Neural cell (in vitro differentiated cells): ENCODE measurements at regions not wholly inside any gene's neighbourhood (a gene's known extent, or its start where the extent isn't known, plus 50 kb on each side); places are given as distances from the start of the nearest gene placed in this dataset.

Source experiments
- H2AFZ ChIP-seq: fragments of 200-600, 300-800 bp; sonication (generic), shearing (Covaris generic); 2 replicates; pipeline ENCODE4 v1.6.0; 2014; ENCODE audit warnings: low read depth, mild to moderate bottlenecking, antibody characterized with exemption, low read length, moderate library complexity
- H3F3A ChIP-seq: fragments of 200-600 bp; shearing (Covaris generic); 2 replicates; pipeline ENCODE4 v1.6.1; 2016; ENCODE audit warnings: mild to moderate bottlenecking, moderate library complexity, mixed read lengths, antibody characterized with exemption, low read length; ENCODE audit not compliant: insufficient read depth, poor library complexity, severe bottlenecking
- H3K27ac ChIP-seq: fragments of 200-600, 300-800 bp; sonication (generic), shearing (Covaris generic); 2 replicates; pipeline ENCODE4 v1.5.1; 2014; ENCODE audit warnings: mild to moderate bottlenecking, low read length, moderate library complexity
- H3K27me3 ChIP-seq: fragments of 300-800, 200-600 bp; sonication (generic), shearing (Covaris generic); 2 replicates; pipeline ENCODE4 v1.6.0; 2014; ENCODE audit warnings: mild to moderate bottlenecking, low read depth, low read length, moderate library complexity; ENCODE audit not compliant: insufficient read depth
- H3K36me3 ChIP-seq: fragments of 300-800, 200-600 bp; sonication (generic), shearing (Covaris generic); 2 replicates; pipeline ENCODE4 v1.5.1; 2014; ENCODE audit warnings: mild to moderate bottlenecking, antibody characterized with exemption, low read length, moderate library complexity; ENCODE audit not compliant: insufficient read depth
- H3K4me2 ChIP-seq: fragments of 300-800, 200-600 bp; sonication (generic), shearing (Covaris generic); 2 replicates; pipeline ENCODE4 v1.6.0; 2014; ENCODE audit warnings: mild to moderate bottlenecking, low read length
- H3K4me3 ChIP-seq: fragments of 300-800, 200-600 bp; sonication (generic), shearing (Covaris generic); 2 replicates; pipeline ENCODE4 v1.5.1; 2014; ENCODE audit warnings: mild to moderate bottlenecking, low read length, moderate library complexity
- H3K79me2 ChIP-seq: fragments of 200-600 bp; shearing (Covaris generic); replicated peaks from 2 replicates; pipeline ENCODE4 v1.6.0; 2014; ENCODE audit warnings: mild to moderate bottlenecking, low read length, moderate library complexity; ENCODE audit not compliant: insufficient read depth
- H3K9ac ChIP-seq: fragments of 300-800, 200-600 bp; sonication (generic), shearing (Covaris generic); 2 replicates; pipeline ENCODE4 v1.6.1; 2016; ENCODE audit warnings: mild to moderate bottlenecking, low read length, mixed read lengths
- H3K9me2 ChIP-seq: fragments of 200-600 bp; shearing (Covaris generic); 2 replicates; pipeline ENCODE4 v1.6.1; 2016; ENCODE audit warnings: mild to moderate bottlenecking, low read length, mixed read lengths; ENCODE audit not compliant: insufficient read depth
- H3K9me3 ChIP-seq: fragments of 200-600, 300-800 bp; sonication (generic), shearing (Covaris generic); 2 replicates; pipeline ENCODE4 v1.6.1; 2016; ENCODE audit warnings: mild to moderate bottlenecking, mixed run types, low read length, moderate library complexity, mixed read lengths
- H4K20me1 ChIP-seq: fragments of 200-600 bp; shearing (Covaris generic); 2 replicates; pipeline ENCODE4 v1.6.1; 2016; ENCODE audit warnings: mild to moderate bottlenecking, mixed run types; ENCODE audit not compliant: insufficient read depth
- CTCF ChIP-seq: fragments of 450-650 bp; IDR thresholded peaks from 2 replicates; pipeline ENCODE4 v1.5.1; 2014; ENCODE audit warnings: antibody characterized with exemption, mild to moderate bottlenecking, moderate library complexity; ENCODE audit not compliant: poor library complexity, severe bottlenecking
- EP300 ChIP-seq: fragments of 450-650 bp; conservative IDR thresholded peaks from 2 replicates; pipeline ENCODE4 v1.6.1; 2014; ENCODE audit warnings: antibody characterized with exemption, mild to moderate bottlenecking, moderate library complexity; ENCODE audit not compliant: poor library complexity, severe bottlenecking
- EZH2 ChIP-seq: fragments of 200-600, 300-800 bp; shearing (Covaris generic), sonication (generic); IDR thresholded peaks from 2 replicates; pipeline ENCODE4 v1.6.1; 2014; ENCODE audit warnings: antibody characterized with exemption, low read length, borderline replicate concordance, mild to moderate bottlenecking; ENCODE audit not compliant: insufficient read depth, poor library complexity, severe bottlenecking
- MXI1 ChIP-seq: fragments of 450-650 bp; conservative IDR thresholded peaks from 2 replicates; pipeline ENCODE4 v1.6.1; 2014; ENCODE audit warnings: antibody characterized with exemption, mild to moderate bottlenecking; ENCODE audit not compliant: poor library complexity, severe bottlenecking
- POLR2AphosphoS5 ChIP-seq: IDR thresholded peaks from 2 replicates; pipeline ENCODE4 v1.6.1; 2012
- RAD21 ChIP-seq: fragments of 450-650 bp; conservative IDR thresholded peaks from 2 replicates; pipeline ENCODE4 v1.6.1; 2014; ENCODE audit warnings: antibody characterized with exemption, mild to moderate bottlenecking, moderate library complexity
- REST ChIP-seq: IDR thresholded peaks from 2 replicates; pipeline ENCODE4 v1.6.1; 2012; ENCODE audit warnings: borderline replicate concordance
- SMC3 ChIP-seq: fragments of 450-650 bp; conservative IDR thresholded peaks from 2 replicates; pipeline ENCODE4 v1.6.1; 2014; ENCODE audit warnings: antibody characterized with exemption, mild to moderate bottlenecking, moderate library complexity; ENCODE audit not compliant: poor library complexity
- TAF1 ChIP-seq: IDR thresholded peaks from 2 replicates; pipeline ENCODE4 v1.6.1; 2012; ENCODE audit warnings: low read depth

- Histone ChIP-seq H3K4me3 (no peak overlapping the region), H3K9me2 (no peaks in the 10 kb centered on the region), H3K9ac (no peak overlapping the region), H3F3A (no peaks in the 10 kb centered on the region), H3K27ac (no peak overlapping the region), H2AFZ (no peak overlapping the region), H3K36me3 (no peaks in the 10 kb centered on the region), H3K4me2 (no peak overlapping the region), H3K27me3 (peaks cover 3% of the 10 kb centered on the region), H3K79me2 (no peaks in the 10 kb centered on the region), H3K9me3 (no peaks in the 10 kb centered on the region), H4K20me1 (no peaks in the 10 kb centered on the region)
- TF ChIP-seq RAD21 (no peak), TAF1 (no peak), CTCF (no peak), MXI1 (no peak), POLR2AphosphoS5 (no peak), EP300 (no peak), EZH2 (no peak), SMC3 (no peak), REST (no peak)
Observed at GRCh38 chr11:76728778-76729177, 54.4 kb upstream of the TSKU start.

GRCh38 chr11:76729214-76729613, 53.9 kb upstream of the TSKU start:
- no peak overlapping the region for H3K9ac ChIP-seq
- no peaks in the 10 kb centered on the region for H3F3A ChIP-seq
- no peak overlapping the region for H3K4me3 ChIP-seq
- peaks cover 3% of the 10 kb centered on the region for H3K27me3 ChIP-seq
- no peaks in the 10 kb centered on the region for H3K9me2 ChIP-seq
- H3K9me3 ChIP-seq = no peaks in the 10 kb centered on the region
- no peak overlapping the region for H2AFZ ChIP-seq
- H3K27ac ChIP-seq = no peak overlapping the region
- TF ChIP-seq EP300 (no peak), CTCF (no peak), TAF1 (no peak), REST (no peak), SMC3 (no peak), EZH2 (no peak), MXI1 (no peak), POLR2AphosphoS5 (no peak), RAD21 (no peak)
- no peaks in the 10 kb centered on the region for H3K36me3 ChIP-seq
- H3K4me2 ChIP-seq = no peak overlapping the region
- no peaks in the 10 kb centered on the region for H4K20me1 ChIP-seq
- H3K79me2 ChIP-seq = no peaks in the 10 kb centered on the region
